Activated CD4-positive, alpha-beta T cell treated with anti-CD3 and anti-CD28 coated beads, Interleukin-2, amount 50 U/mL, for 24 hours (primary cell): ENCODE measurements at regions not wholly inside any gene's neighbourhood (a gene's known extent, or its start where the extent isn't known, plus 50 kb on each side); places are given as distances from the start of the nearest gene placed in this dataset.

Experiments used
- DNase-seq, 2 donors: peaks; one replicate each; pipeline ENCODE4 v3.0.0-alpha.2; 2020; ENCODE audit warnings: low read depth in 1 of 2, low spot score in 1 of 2

- no peak for DNase-seq
These were observed 813.1 kb upstream of the POU3F3 start for GRCh38 chr2:104040771-104041170.

- no peak for DNase-seq
These were observed 812.6 kb upstream of the POU3F3 start for GRCh38 chr2:104041351-104041750.

DNA sequence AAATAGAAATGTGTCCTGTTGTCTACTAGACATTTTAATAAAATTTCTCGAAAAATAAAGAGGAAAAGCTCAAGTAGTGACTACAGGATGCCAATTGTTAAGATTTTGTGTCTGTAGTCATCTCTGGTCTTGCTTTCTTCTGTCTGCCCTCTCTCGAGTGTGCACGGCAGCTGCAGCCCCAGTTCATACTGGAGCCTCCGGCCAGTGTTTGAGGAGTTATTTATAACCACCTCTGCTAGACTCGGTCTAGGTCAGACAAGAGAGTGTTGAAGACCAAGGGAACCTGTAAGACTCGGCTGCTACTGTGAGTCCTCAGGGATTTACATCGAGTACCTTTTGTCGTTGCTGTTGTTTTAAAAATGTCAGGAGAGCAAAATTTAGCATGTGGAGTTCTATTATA, 810.1 kb upstream of the POU3F3 start:
- no peak for DNase-seq

GRCh38 chr2:104045071-104045470, 808.8 kb upstream of the POU3F3 start:
- no peak for DNase-seq

DNA sequence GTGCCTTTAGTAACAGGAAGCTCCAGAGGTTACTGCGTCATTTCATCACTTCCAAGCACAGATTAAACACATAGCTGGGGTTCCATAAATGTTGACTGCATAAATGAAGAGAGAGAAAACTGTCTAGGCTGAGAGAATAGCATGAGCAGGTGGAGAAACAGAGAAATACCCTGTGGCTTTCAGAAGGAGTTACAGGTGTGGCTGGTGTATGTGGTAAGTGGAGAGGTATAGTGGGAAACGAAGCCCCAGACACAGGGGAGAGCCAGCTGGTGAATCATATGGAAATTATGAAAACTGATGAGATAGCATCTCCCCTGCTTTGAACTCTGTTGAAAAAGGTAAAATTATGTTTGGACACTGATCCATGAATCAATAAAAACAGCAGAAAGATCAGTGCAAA, 807.4 kb upstream of the POU3F3 start:
- DNase-seq: no peak

- DNase-seq: no peak
These were observed 806.4 kb upstream of the POU3F3 start for GRCh38 chr2:104047516-104047915.

- DNase-seq: no peak
These were observed 804.5 kb upstream of the POU3F3 start for GRCh38 chr2:104049438-104049837.

DNA sequence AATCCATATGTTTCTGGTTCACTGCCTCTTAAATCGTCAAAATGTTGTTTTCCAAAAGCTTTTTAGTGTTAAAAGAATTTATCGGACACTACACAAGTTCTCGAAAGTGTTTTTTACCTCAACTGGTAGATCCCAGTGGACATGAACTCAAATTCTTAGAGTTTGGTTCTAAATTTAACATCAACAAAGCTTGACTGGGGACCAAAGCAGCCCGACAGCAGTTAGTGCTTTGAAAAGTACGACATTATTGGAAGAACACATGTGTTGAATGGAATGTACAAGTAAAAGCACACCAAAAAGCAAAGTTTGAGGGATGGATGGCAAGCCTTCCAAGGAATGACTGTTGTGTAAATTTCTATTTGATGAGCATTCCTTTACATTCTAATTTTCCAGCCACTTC, 803.9 kb upstream of the POU3F3 start:
- DNase-seq: no peak

DNA sequence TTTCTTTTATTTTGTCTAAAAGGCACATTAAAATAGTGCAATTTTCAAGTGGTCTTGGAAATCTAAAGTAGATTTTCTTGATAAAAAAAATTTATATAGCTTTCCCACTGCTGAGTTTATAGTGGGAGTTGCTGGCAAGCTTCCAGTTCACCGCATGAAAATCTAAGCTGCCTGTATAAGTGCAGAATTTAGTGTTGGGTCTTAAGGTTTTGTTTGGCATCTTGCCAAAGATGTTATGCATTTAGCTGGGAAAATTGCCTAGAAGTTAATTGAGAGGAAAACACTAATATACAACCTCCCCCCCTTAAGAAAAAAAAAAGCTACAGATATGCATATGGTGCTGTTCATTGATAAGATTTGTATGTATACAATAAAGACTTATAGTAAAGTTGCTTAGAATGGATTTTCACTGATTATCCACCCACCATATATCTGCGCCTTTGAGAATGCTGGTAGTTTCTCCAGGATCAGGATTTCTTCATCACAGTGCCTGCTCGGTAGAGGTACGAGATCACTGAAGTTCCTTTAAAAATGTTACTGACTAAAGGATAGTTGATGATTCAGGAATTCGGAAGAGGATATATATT, 803.2 kb upstream of the POU3F3 start:
- no peak for DNase-seq

DNA sequence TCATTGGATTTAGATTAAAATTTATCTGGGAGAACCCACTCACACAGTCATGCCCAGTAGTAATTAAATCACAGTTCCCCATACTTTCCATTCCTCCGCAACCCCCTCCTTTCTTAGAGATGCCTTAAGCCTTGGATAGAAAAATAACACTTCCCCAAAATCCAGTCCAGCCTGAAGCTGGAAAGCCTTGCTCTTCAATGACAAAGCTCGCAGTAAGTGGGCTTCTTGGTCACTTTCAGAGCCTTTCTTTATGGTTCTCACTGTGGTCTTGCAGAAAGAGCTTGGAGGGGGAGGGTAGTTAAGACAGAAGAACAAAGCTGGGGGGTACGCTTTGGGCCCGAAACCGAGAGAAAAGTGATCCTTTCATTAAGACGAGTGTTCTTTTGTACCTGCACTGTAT, 802.1 kb upstream of the POU3F3 start:
- DNase-seq: no peak

GRCh38 chr2:104052356-104052755, 801.6 kb upstream of the POU3F3 start:
- no peak for DNase-seq

- no peak for DNase-seq
These were observed 797.5 kb upstream of the POU3F3 start for GRCh38 chr2:104056451-104056850.

DNA sequence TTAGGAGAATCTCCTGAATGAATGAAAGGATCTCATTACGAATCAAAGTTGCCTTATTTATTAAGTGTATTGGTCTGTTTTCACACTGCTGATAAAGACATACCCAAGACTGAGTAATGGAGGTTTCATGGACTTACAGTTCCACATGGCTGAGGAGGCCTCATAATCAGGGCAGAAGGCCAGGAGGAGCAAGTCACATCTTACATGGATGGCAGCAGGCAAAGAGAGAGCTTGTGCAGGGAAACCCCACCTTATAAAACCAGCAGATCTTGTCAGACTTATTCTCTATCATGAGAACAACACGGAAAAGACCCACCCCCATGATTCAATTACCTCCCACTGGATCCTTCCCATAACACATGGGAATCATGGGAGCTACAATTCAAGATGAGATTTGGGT, 785.2 kb upstream of the POU3F3 start:
- no peak for DNase-seq

GRCh38 chr2:104077573-104077972, 776.3 kb upstream of the POU3F3 start:
- DNase-seq: no peak

GRCh38 chr2:104078431-104079157, 775.3 kb upstream of the POU3F3 start:
- DNase-seq: no peak

- no peak for DNase-seq
These were observed 765.2 kb upstream of the POU3F3 start for GRCh38 chr2:104088745-104089144.

- DNase-seq: no peak
These were observed 763.5 kb upstream of the POU3F3 start for GRCh38 chr2:104090407-104090806.

DNA sequence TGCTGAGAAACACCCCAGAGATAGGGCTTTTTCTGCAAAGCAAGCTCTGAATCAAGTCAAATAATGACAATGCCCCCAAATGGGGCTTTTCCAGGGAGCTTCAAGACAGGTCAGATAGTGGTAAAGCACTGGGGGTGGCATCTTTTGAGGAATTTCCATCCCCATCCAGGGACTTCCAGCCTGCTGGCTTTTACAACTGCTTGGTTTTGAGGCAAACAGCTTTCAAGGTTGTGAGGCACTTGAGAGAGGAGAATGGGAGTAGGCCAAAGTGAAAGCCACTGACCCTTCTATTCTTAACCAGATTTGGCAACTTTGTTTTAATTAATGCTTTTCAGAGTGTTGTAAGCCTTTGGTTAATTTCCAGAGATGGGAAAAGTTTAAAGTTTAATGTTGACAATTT, 762.0 kb upstream of the POU3F3 start:
- DNase-seq: no peak

- DNase-seq: no peak
These were observed 761.0 kb upstream of the POU3F3 start for GRCh38 chr2:104092886-104093285.

DNA sequence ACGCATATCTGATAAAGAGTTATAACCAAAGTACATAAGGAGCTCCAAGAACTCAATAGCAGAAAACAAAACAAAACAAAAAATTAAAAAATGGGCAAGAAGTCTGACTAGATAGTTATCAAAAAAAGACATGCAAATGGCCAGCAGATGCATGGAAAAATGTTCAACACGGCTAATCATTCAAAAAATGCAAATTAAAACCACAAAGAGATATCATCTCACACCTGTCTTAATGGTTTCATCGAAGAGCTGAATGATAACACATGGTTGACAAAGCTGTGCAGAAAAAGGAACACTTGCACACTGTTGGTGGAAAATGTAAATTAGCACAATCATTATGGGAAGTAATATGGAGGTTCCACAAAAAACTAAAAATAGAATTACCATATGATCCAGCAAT, 751.3 kb upstream of the POU3F3 start:
- DNase-seq: no peak

GRCh38 chr2:104109356-104109755, 744.6 kb upstream of the POU3F3 start:
- no peak for DNase-seq

GRCh38 chr2:104118889-104119288, 735.0 kb upstream of the POU3F3 start:
- no peak for DNase-seq

DNA sequence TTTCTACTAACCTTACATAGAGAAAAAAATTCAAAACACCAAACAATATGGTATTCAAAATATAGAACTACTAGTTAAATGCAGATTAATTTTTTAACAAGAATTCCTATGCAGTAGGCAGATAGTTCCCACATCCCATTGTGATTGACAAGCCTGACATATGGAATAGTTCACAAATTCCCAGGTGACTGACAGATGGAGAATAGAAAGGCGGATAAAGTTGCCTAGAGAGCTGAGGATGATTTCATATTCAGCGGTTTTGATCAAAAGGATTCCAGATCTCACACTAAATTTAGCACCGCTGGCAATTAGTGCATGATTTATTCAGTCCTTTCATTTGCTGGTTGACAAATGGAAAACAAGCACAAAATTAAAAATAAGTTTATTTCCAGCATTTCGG, 733.7 kb upstream of the POU3F3 start:
- no peak for DNase-seq
